Stimulated activated CD4-positive, alpha-beta T cell treated with anti-CD3 and anti-CD28 coated beads, Interleukin-15, amount 100 ng/mL, for 1 hour (primary cell): ENCODE measurements at regions not wholly inside any gene's neighbourhood (a gene's known extent, or its start where the extent isn't known, plus 50 kb on each side); places are given as distances from the start of the nearest gene placed in this dataset.
"Not testable (repeated sequence)": the region's sequence is repeated elsewhere in the genome, so short reads cannot be mapped to it uniquely, and the experiment has no call there.

Source experiments
- DNase-seq, 2 donors: peaks; one replicate each; pipeline ENCODE4 v3.0.0-alpha.2; 2020; ENCODE audit warnings: low read depth in 1 of 2, low spot score in 1 of 2

DNA sequence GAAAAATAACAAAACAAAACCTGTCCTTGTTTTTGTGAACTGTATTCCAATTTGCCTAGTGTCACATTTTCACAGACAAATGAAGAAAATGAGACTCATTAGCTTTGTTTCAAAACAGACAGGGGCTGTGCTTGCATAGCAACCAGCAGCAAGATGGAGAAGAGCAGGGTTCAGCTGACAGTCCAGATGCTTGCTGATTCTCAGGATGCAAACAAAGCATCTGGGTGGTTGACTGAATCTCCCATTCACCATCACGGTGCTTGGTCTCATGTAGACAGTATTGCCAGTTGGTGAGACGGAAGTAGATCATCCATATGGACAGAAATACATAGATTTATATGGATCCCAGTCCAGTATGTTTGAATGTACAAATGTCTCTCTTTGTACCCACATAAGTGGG, 326.8 kb downstream of the CCDC85A start:
- DNase-seq, result no peak

DNA sequence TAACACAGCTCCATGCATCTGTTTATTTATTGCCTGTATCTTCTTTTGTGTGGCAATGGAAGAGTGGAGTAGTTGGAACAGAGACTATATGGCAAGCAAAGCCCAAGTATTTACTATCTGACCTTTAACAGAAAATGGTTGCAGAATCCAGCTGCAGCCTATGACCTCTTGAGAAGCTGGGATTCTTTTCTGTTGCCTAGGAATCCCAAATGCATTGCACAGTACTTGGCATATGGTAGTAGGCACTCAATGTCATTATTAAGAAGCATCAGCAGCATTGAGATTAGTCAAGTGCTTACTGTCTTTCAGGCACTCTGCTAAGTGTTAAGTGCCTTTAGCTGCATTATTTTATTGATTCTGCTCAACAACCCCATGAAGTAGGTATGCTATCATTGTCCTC, 331.6 kb downstream of the CCDC85A start:
- DNase-seq, result no peak

DNA sequence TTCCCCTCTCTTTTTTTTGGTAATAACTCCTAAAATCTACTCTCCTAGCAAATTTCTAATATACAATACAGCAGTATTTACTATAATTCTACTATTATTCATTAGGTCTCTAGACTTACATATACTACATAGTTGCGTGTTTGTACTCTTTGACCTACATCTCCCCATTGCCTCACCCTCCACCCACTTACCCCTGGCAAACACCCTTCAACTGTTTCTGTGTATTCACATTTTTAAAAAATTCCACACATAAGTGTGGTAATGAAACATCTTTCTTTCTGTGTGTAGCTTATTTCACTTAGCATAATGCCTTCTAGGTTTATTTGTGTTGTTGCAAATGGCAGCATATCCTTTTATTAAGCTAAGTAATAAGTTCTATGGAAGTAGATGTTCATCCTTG, 336.0 kb downstream of the CCDC85A start:
- no peak for DNase-seq

DNA sequence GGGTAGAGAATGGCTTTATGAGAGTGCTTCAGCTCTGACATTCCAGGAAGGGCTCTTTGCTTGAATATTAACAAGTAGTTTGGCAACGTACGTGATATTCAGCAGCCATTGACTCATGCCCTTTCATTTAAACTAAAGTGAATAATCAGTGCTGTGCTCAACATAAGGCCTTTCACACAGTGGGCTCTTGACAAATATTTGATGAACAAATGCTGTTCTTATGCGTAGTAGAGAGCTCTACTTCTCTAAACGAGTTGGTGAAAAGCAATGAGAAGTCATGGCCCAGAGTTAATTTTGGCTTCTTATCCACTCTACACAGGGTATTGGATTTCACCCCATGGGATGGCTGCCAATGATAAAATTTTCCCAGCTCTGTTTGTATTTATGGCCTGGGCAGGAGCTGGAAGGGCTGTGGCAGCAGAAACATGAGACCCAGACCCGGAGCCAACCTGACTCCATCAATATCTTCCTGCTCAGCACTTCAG, 338.9 kb downstream of the CCDC85A start:
- DNase-seq, result no peak

DNA sequence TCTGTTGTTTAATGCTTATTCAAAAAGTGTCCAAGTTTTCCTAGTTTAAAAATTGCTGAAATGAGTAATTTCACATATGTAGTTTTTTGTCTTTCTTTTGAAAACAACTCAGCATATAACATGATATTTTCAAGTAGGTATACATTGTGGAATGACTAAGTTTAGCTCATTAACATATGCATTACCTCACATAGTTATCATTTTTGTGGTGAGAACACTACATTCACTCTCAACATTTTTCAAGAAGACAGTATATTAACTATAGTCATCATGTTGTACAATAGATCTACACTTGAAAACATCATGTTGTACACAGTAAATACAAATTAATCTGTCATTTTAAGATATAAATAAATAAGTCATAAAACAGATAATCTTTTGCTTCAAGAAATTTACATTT, 340.0 kb downstream of the CCDC85A start:
- no peak for DNase-seq

DNA sequence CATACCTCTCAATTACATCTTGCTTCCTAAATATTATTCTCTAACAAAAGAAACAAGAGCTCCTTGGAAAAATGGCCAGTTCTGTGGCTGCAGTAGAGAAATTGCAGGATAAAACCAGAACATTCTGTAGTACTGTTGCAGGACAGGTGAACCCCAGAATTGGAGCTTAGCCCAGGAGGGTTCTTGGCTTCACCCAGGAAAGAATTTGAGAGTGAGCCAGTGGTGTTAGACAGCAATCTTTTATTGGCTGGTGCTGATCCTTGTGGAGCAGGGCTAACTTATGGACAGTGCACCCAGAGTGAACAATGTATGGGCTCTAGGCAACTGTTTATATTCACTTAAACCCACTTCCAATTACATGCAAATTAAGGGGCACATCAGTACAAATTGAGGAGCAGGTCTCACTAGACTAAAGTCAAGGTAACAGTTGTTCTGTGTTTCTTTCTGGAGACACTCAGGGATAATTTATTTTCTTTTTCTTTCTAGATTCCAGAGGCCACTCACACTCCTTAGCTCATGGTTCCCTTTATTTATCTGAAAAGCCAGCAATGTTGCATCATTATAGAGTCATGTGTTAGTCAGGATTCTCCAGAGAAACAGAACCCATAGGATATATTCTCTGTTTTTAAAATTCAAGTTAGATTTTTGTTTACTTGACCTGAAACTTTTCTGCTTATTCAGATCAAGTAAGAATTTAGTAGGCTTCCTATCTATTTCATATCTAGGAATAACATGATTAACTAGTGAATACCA, 348.1 kb downstream of the CCDC85A start:
- DNase-seq, result no peak

DNA sequence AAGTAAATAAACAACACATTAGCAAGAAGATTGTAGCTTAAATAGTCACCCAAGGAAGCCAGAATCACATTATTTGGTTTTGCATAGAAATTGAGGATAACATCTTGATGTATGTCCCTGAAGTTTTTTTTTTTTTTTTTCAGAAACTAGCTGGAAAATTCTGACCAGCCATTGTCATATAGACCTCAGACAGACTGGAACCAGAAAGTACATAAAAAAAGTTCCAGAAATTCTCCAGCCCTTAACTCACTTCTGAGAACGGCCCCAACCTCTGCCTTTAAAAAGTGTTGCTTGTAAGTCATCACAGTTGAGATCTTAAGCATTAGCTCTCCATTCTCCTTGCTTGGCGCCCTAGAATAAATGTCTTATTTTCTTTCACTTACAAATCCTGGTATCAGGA, 350.5 kb downstream of the CCDC85A start:
- no peak for DNase-seq

DNA sequence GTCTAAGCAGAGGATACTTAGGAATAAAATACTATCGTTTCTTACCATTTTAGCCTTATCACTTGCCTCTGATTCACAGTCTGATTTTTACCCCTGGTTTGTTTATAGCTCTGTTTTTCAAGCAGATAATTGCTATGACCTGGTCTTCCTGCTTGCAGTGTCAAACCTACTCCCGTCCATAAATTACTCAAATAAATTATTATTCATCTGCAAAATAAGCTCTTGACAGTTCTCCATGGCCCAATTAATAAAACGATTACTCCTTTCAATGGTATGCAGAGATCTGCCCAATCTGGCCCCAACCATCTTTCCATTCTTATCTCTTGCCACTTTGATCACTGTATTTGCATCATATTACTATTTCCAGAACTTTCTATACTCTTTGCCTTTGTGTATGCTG, 354.0 kb downstream of the CCDC85A start:
- no peak for DNase-seq

DNA sequence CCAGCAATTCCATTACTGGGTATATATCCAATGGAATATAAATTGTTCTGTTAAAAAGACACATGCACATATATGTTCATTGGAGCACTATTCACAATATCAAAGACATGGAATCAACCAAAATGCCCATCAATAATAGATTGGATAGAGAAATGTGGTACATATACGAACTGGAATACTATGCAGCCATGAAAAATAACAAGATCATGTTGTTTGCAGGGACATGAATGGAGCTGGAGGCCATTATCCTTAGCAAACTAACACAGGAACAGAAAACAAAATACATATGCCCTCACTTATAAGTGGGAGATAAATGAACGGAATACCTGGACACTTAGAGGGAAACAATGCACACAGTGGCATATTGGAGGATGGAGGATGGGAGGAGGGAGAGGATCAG, 355.8 kb downstream of the CCDC85A start:
- DNase-seq, result no peak

DNA sequence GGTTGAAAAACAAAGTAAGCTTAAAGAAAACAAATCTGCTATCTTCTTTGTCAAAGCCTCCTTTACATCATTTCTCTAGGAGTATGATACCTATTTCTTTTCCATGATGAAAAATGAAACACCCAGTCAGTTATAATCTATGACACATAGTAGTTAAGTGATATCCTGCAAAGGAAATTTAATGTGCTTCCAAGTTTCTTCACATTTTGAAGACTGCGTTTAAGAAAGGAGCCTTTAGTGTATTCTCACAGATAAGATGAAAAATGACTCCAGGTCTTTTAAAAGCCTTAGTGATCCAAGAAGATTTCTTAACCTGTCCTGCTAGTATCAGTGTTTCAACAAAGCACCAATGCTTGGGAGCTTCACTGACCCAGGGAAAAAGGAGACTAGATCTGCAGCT, 356.7 kb downstream of the CCDC85A start:
- no peak for DNase-seq

DNA sequence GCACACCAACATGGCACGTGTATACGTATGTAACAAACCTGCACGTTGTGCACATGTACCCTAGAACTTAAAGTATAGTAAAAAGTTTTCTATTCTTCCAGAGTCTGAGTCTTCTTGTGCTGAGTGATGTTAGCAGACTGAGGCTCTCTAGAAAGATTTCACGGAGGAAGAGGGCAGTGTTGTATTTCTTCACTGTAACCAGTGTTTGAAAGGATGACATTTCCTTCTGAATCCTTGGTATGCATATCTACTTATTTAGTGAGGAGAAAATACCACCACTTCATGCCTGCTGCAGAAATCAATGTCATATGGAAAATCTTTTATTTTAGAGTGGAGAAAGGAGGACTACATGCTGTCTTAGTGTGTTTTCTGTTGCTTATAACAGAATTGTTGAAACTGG, 357.1 kb downstream of the CCDC85A start:
- DNase-seq, result no peak

DNA sequence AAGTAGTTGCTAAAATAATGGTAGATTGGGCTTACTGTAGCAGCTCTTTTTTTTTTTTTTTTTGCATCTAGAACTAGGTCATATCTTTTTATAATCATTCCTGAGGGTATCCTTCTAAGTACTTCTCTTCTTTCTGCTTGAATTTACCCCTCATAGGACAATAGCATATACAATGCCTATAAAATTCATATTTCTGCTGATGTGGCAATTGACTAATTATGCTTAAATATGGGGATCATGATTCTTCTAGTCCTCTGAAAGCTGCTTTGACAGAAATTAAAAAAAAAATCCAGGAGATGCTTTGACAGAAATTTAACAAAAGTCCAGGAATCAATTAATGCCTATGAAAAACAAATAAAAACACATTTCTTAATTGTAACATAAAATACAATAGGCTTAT, 358.4 kb downstream of the CCDC85A start:
- DNase-seq, result no peak

DNA sequence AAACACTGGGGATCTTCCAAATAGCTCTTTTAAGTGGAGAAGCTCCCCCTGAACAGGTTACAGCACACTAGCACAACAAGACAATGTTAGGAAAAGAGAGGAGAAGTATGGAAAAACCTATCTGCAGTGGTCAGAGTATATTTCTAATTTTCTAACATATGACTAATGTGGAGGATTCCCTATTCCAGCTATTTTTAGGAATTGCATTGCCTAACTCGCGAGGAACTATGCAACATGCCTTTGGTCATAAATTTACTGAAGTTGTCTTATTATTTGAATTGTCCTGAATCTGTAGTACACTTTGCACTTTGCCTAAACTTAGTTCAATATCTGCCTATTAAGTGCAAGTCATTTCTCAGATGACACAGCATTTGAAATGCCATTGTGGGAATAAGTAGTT, 381.4 kb downstream of the CCDC85A start:
- no peak for DNase-seq

DNA sequence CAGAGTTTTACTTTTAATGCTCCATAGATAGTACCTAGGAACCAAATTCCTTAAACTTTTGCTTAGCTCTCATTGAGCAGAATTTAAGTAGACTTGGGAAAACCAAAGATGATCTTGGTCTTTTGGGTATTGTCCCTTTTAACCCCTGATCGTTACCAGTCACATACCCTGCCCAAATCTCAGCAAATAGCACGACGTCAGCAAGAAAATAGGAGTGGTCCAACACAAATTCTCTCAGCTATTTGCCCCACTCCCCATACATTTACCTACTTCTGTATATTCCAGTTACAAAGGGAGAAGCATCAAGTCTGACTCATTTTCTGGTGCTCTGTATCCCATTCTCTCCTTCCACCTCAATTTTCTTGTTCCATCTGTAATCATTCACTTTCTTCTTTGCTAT, 387.3 kb downstream of the CCDC85A start:
- no peak for DNase-seq

DNA sequence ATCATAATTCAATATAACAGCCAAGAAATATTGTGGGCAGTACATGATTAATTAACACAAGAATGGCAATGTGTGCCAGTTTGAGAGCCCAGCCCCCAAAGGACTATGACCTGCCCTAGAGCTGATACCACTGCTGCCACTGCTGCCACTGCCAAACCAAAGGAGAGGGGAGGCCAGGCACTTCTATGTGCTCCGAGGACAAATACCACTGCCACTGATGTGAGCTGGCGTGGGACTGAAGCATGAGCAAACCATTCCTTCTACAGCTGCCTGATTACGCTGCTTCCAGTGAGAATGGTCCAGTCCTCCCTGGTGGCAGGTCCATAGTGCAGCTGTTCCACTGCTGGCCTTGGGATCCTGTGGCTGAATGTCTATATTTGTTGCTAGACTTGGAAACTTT, 392.2 kb downstream of the CCDC85A start:
- no peak for DNase-seq

DNA sequence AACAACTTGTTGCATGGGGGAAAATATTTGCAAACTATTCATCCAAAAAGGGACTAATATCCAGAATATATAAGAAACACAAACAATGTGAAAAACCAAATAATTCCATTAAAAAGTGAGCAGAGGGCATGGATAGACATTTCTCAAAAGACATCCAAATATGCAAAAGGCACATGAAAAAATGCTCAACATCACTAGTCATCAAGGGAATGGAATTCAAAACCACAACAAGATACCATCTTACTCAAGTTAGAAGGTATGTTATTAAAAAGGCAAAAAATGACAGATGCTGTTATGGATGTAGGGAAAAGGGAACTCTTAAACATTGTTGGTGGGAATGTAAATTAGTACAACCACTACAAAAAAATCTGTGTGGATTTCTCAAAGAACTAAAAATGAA, 396.5 kb downstream of the CCDC85A start:
- DNase-seq, result no peak

DNA sequence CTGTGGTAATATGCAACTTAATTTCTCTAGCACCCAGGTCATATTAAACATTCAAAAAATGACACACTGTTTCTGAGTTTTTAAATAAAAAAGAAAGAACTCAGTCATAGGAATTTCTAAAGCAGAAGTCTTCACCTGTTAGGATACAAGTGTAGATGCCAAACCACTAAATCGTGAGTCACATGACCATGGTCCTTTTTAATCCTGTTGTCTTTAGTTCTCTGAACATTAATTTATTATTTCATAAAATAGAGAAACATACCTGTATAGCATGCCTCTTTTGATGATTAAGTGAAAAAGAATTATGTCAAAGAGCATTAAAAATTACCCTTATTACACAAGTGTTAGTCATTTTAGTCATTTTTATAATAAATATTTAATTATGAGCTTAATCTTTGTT, 398.8 kb downstream of the CCDC85A start:
- DNase-seq, result no peak

DNA sequence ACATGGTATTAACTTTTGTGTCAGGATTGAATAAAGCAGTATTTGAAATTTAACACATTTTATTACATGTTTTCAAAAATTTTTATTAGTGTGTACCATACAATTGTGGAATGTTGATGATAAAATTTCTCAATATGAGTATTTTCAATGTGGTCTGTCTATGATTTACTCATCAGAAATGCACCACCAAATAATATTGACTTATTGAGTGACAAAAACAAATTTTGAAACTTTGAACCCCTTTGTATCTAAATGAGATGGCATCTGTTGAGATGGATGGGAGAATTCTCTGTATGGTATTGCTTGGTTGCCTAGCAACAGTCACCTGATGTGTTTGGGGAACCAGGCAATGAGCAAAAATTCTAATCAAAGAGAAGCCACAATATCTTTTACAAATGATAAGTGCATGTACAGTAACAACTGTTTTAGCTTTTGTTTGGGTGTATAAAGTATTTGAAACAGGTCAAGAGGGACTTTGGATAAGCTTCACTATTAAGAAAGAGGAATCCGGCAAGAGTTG, 400.1 kb downstream of the CCDC85A start:
- no peak for DNase-seq

DNA sequence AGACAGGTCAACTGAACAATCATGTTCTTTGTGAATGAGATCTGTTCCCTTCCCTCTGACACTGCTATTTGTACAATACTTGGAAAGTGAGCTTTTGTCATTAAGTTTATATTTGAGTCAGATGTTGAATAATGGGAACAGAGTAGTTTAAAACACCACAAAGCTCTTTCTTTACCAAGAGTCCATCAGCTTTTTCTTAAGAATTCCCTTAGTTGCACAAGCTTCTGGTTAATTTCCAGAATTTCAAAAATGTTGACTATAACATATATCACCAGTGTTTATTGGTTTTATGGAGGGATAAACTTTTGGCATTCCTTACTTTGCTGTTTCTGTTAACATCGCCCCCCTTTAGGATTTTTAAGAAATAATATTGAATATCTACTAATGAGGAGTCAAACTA, 403.7 kb downstream of the CCDC85A start:
- no peak for DNase-seq

DNA sequence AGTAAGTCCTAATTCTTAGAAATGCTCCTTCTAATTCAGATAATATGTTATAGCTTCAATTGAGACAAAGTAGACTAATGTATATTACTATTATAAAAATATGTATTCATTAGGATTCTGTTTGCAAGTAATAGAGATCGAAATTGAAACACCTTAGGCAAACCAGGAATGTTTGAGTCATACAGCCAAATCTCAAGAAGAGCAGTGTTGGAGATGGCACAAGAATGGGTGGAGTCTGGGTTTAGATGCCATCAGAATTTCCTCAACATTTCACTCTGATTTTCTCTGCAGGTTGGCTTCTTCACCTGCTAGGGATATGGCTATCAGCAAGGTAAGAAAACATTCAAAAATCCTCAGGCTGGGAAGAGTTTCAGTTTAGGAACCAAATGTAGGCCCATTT, 405.4 kb downstream of the CCDC85A start:
- DNase-seq, result no peak

DNA sequence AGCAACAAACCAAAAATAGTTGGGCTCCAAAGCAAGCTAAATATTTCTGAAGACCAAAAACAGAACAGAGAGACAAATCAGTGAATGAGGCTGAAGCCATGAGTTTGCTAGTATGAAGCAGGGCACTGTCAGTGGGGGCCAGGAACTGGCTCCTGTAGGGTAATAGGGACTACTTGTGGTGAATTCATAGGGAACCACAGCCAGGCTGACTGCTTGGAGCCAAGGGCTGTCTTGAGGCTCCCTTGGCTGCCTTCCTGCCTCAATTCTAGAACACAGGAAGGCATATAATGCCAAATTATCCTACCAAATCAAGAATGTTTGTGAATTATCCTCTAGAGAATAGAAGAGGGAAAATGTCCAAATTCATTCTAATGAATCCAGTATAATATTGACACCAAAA, 406.0 kb downstream of the CCDC85A start:
- DNase-seq, result no peak

DNA sequence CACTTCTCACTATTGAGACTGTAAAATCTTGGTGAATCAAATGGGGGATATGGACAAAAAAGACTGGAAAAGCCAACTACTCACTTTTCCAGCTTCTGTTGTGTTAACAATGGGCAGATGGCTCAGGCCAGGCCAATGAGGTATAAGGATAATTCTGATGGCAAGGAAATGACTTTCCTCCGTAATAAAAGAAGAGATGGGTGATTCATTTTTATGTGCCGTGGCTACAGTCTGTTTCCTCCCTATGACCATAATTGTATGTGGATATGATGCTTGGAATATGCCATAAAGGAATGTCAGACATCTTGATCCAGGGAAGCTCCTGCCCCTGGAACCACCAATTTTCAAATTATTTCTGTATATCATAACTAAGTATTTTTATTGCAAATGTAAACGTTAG, 406.8 kb downstream of the CCDC85A start:
- no peak for DNase-seq

DNA sequence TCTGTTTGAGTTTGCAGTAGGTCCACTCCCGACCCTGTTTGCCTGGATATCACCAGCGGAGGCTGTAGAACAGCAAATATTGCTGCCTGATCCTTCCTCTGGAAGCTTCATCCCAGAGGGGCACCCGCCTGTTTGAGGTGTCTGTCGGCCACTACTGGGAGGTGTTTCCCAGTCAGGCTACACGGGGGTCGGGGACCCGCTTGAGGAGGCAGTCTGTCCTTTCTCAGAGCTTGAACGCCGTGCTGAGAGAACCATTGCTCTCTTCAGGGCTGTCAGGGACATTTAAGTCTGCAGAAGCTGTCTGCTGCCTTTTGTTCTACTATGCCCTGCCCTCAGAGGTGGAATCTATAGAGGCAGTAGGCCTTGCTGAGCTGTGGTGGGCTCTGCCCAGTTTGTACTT, 422.3 kb downstream of the CCDC85A start:
- DNase-seq, result not testable (repeated sequence)
